B cell (primary cell): ENCODE measurements at regions not wholly inside any gene's neighbourhood (a gene's known extent, or its start where the extent isn't known, plus 50 kb on each side); places are given as distances from the start of the nearest gene placed in this dataset.

Source experiments
- ATAC-seq: fragments of 200-7000 bp; cut with Tn5 transposase; one replicate; pipeline ENCODE4 v1.10.0; 2021; ENCODE audit warnings: low read depth, mild to moderate bottlenecking, moderate number of reproducible peaks, moderate library complexity
- CTCF ChIA-PET: fragments of 350-600 bp; sonication (Branson Sonifier 250); formaldehyde crosslinking; loops from one replicate; lab custom pipeline; 2021; ENCODE audit warnings: antibody characterized with exemption, inconsistent platforms; lab: Charles Lee
- POLR2A ChIA-PET: fragments of 350-600 bp; sonication (Branson Sonifier 250); formaldehyde crosslinking; loops from one replicate; lab custom pipeline; 2021; ENCODE audit warnings: antibody characterized with exemption; lab: Charles Lee
- DNase-seq: peaks from one replicate; pipeline ENCODE4 v3.0.0; 2013
- H2AFZ ChIP-seq: 2 replicates; pipeline ENCODE4 v1.6.1; 2012; ENCODE audit warnings: mild to moderate bottlenecking, low read depth, low read length; ENCODE audit not compliant: insufficient read depth, poor library complexity, severe bottlenecking
- H3K27ac ChIP-seq, 2 donors: 1 replicate in 1 of 2; 2 replicates in 1 of 2; pipeline ENCODE4 v1.5.1; 2012 to 2013; ENCODE audit warnings: low read length in 2 of 2, mild to moderate bottlenecking in 2 of 2, moderate library complexity in 1 of 2
- H3K27me3 ChIP-seq, 4 experiments: fragments of 200-600 bp in 1 of 4; sonication (generic) in 1 of 4; replicated peaks in 1 of 4; 1 replicate in 2 of 4; 2 replicates in 2 of 4; pipeline versions ENCODE4 v1.6.1 to v1.7.0; 2013 to 2016; ENCODE audit warnings: low read length in 3 of 4, mild to moderate bottlenecking in 2 of 4, mixed read lengths in 1 of 4, moderate library complexity in 1 of 4; ENCODE audit not compliant: insufficient read depth in 4 of 4, control insufficient read depth in 3 of 4; ENCODE audit errors: control extremely low read depth in 1 of 4
- H3K36me3 ChIP-seq, 2 experiments: replicated peaks in 1 of 2; 1 replicate in 1 of 2; 2 replicates in 1 of 2; pipeline versions ENCODE4 v1.6.1 to v1.7.1; 2013; ENCODE audit warnings: low read length in 1 of 2; ENCODE audit not compliant: insufficient read depth in 2 of 2, control insufficient read depth in 1 of 2; ENCODE audit errors: control extremely low read depth in 1 of 2, extremely low read depth in 1 of 2
- H3K4me1 ChIP-seq, 2 donors: fragments of 200-600 bp in 1 of 2; sonication (generic) in 1 of 2; 1 replicate in 1 of 2; 2 replicates in 1 of 2; pipeline versions ENCODE4 v1.5.1 to v1.6.1; 2013 to 2017; ENCODE audit warnings: low read length in 2 of 2; ENCODE audit not compliant: control insufficient read depth in 2 of 2, insufficient read depth in 2 of 2
- H3K4me2 ChIP-seq: replicated peaks from 2 replicates; pipeline ENCODE3; 2012; ENCODE audit warnings: mild to moderate bottlenecking, low read depth, low read length; ENCODE audit not compliant: poor library complexity, severe bottlenecking
- H3K4me3 ChIP-seq, 5 experiments: fragments of 200-600 bp in 1 of 5; sonication (generic) in 1 of 5; 1 replicate in 3 of 5; 2 replicates in 2 of 5; pipeline versions ENCODE4 v1.5.1 to v1.7.0; 2011 to 2016; ENCODE audit warnings: low read length in 4 of 5, mild to moderate bottlenecking in 4 of 5, low read depth in 2 of 5, control low read depth in 1 of 5, moderate library complexity in 1 of 5; ENCODE audit not compliant: insufficient read depth in 1 of 5; ENCODE audit errors: control extremely low read depth in 1 of 5, extremely low read depth in 1 of 5
- H3K79me2 ChIP-seq: fragments of 200-600 bp; sonication (generic); one replicate; pipeline ENCODE4 v1.6.0; 2016; ENCODE audit warnings: low read length; ENCODE audit not compliant: control insufficient read depth, insufficient read depth
- H3K9ac ChIP-seq: fragments of 200-600 bp; sonication (generic); 2 replicates; pipeline ENCODE4 v1.6.1; 2017; ENCODE audit warnings: mild to moderate bottlenecking, low read length, moderate library complexity
- H3K9me3 ChIP-seq, 3 donors: one replicate each; pipeline versions ENCODE4 v1.6.1 to v1.7.1; 2013; ENCODE audit warnings: low read length in 2 of 3; ENCODE audit not compliant: control insufficient read depth in 2 of 3, insufficient read depth in 1 of 3; ENCODE audit errors: control extremely low read depth in 1 of 3
- H4K20me1 ChIP-seq: 2 replicates; pipeline ENCODE4 v1.6.0; 2012; ENCODE audit warnings: mild to moderate bottlenecking, low read length; ENCODE audit not compliant: insufficient read depth, control insufficient read depth, poor library complexity, severe bottlenecking
- H3K27ac Mint-ChIP-seq: one replicate; pipeline ENCODE4 v1.8.0; 2021; ENCODE audit warnings: mixed read lengths
- H3K27me3 Mint-ChIP-seq: one replicate; pipeline ENCODE4 v1.8.0; 2021; ENCODE audit warnings: mixed read lengths
- H3K4me1 Mint-ChIP-seq: one replicate; pipeline ENCODE4 v1.8.0; 2021; ENCODE audit warnings: mixed read lengths
- H3K4me3 Mint-ChIP-seq: one replicate; pipeline ENCODE4 v1.8.0; 2021; ENCODE audit warnings: mixed read lengths
- H3K9me3 Mint-ChIP-seq: one replicate; pipeline ENCODE4 v1.8.0; 2022; ENCODE audit warnings: mixed read lengths; ENCODE audit not compliant: insufficient read depth
- EZH2 ChIP-seq: IDR thresholded peaks from 2 replicates; pipeline ENCODE4 v1.6.1; 2012; ENCODE audit warnings: borderline replicate concordance, low read depth, mild to moderate bottlenecking, moderate library complexity, low read length; ENCODE audit not compliant: insufficient read depth, poor library complexity, severe bottlenecking
- WGBS: methylation state at CpG from one replicate; pipeline ENCODE4 v1.1.5; 2013; ENCODE audit warnings: missing lambda C conversion rate; ENCODE audit not compliant: insufficient coverage; 5-methylcytosine and 5-hydroxymethylcytosine counted together
- intact Hi-C: fragments of 100-400 bp; cut with micrococcal nuclease; formaldehyde crosslinking; loops from one replicate; pipeline ENCODE4 v1.10.0; 2022
- TF ChIP-seq, protein P1 (sequence below): fragments of 200-600 bp; IDR thresholded peaks from one replicate; pipeline ENCODE4 v1.8.0; 2022; ENCODE audit warnings: antibody characterized with exemption, mild to moderate bottlenecking

DNA sequence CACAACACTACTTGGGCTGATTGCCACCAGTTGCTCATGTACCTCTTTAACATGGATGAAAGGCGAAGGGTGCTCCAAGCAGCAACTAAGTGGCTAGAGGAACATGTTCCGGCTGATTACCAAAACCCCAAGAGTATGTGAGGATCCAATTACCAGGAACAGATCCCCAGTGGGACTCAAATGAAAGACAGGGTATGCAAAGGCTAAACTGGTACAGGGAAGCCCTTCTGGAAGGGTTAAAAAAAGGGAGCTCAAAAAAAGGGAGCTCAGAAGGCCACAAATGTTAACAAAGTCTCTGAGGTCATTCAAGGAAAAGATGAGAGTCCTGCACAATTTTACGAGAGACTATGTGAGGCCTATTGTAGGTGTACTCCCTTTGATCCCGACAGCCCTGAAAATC is 604.7 kb downstream of the UQCRFS1 start:
- H3K79me2 ChIP-seq, result no peaks in the 10 kb centered on the region
- no peak overlapping the region for H3K27ac ChIP-seq

DNA sequence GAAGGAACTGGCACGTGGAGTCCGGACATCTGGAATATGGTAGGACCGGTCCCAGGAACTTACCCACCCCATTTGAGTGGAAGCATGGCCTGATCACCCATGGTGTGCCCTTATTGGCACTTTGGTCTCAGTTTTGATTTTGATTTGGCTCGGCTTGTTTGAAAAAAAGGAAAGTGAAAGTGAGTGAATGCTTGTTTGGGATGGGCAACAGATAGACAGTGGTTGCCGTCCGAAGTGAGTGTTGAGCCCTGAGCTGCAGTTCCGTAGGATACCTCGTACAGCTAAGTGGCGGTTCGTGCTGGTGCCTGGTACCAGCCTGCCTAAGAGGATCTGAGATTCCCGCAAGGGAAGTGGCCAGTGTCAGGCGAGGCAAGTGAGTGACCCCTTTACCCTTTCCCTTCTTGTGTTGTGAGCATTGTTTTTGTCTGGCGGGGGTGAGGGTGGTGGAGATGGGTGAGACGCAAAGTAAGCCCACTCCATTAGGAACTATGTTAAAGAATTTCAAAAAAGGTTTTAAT is 605.8 kb downstream of the UQCRFS1 start:
- Histone ChIP-seq H3K4me1 (no peaks in the 10 kb centered on the region), H3K4me3 (no peak overlapping the region), H2AFZ (no peak overlapping the region), H3K9me3 (peaks cover 0 to 34% (median 8%) of the 10 kb centered on the region in 3 donors), H3K27ac (no peak overlapping the region), H3K27me3 (no peaks in the 10 kb centered on the region), H3K36me3 (no peaks in the 10 kb centered on the region), H3K9ac (no peak overlapping the region), H3K79me2 (no peaks in the 10 kb centered on the region), H3K4me2 (no peak overlapping the region), H4K20me1 (no peaks in the 10 kb centered on the region)
- peaks cover 2% of the 10 kb centered on the region for H3K9me3 Mint-ChIP-seq
- 100% methylated on average over 8 of the region's 14 CpGs for WGBS
- intact Hi-C loops, result no loop called here
- DNase-seq (no peak), ATAC-seq (no peak)
- H3K4me3 Mint-ChIP-seq, result no peak overlapping the region
- TF ChIP-seq EZH2, result no peak
- TF ChIP-seq, protein P1, sequence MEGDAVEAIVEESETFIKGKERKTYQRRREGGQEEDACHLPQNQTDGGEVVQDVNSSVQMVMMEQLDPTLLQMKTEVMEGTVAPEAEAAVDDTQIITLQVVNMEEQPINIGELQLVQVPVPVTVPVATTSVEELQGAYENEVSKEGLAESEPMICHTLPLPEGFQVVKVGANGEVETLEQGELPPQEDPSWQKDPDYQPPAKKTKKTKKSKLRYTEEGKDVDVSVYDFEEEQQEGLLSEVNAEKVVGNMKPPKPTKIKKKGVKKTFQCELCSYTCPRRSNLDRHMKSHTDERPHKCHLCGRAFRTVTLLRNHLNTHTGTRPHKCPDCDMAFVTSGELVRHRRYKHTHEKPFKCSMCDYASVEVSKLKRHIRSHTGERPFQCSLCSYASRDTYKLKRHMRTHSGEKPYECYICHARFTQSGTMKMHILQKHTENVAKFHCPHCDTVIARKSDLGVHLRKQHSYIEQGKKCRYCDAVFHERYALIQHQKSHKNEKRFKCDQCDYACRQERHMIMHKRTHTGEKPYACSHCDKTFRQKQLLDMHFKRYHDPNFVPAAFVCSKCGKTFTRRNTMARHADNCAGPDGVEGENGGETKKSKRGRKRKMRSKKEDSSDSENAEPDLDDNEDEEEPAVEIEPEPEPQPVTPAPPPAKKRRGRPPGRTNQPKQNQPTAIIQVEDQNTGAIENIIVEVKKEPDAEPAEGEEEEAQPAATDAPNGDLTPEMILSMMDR, result no peak
- ChIA-PET POLR2A (no interaction called here), CTCF (no interaction called here)
- no peak overlapping the region for H3K27ac Mint-ChIP-seq
- H3K27me3 Mint-ChIP-seq, result no peaks in the 10 kb centered on the region
- no peaks in the 10 kb centered on the region for H3K4me1 Mint-ChIP-seq

More for the DNA sequence above, 604.7 kb downstream of the UQCRFS1 start:
- intact Hi-C loops, result no loop called here
- CTCF ChIA-PET, result no interaction called here
- Histone ChIP-seq H4K20me1 (no peaks in the 10 kb centered on the region), H3K4me2 (no peak overlapping the region), H3K4me3 (no peak overlapping the region), H3K27me3 (no peaks in the 10 kb centered on the region), H3K4me1 (no peaks in the 10 kb centered on the region), H3K9ac (no peak overlapping the region), H2AFZ (no peak overlapping the region), H3K9me3 (peaks cover 0 to 34% (median 8%) of the 10 kb centered on the region in 3 donors), H3K36me3 (no peaks in the 10 kb centered on the region)
- Mint-ChIP-seq H3K27ac (no peak overlapping the region), H3K4me3 (no peak overlapping the region), H3K4me1 (no peaks in the 10 kb centered on the region), H3K9me3 (peaks cover 2% of the 10 kb centered on the region), H3K27me3 (no peaks in the 10 kb centered on the region)
- ATAC-seq (no peak), DNase-seq (no peak)
- POLR2A ChIA-PET, result no interaction called here
- TF ChIP-seq EZH2, result no peak
- TF ChIP-seq, protein P1, result no peak
- 96% methylated on average over 3 of the region's 4 CpGs for WGBS
